Stimulated activated naive CD4-positive, alpha-beta T cell (primary cell): ENCODE measurements at regions not wholly inside any gene's neighbourhood (a gene's known extent, or its start where the extent isn't known, plus 50 kb on each side); places are given as distances from the start of the nearest gene placed in this dataset.

Source experiments
- DNase-seq, 6 experiments: peaks; one replicate each; lab custom pipeline; 2025; lab: John Stamatoyannopoulos, UW

DNA sequence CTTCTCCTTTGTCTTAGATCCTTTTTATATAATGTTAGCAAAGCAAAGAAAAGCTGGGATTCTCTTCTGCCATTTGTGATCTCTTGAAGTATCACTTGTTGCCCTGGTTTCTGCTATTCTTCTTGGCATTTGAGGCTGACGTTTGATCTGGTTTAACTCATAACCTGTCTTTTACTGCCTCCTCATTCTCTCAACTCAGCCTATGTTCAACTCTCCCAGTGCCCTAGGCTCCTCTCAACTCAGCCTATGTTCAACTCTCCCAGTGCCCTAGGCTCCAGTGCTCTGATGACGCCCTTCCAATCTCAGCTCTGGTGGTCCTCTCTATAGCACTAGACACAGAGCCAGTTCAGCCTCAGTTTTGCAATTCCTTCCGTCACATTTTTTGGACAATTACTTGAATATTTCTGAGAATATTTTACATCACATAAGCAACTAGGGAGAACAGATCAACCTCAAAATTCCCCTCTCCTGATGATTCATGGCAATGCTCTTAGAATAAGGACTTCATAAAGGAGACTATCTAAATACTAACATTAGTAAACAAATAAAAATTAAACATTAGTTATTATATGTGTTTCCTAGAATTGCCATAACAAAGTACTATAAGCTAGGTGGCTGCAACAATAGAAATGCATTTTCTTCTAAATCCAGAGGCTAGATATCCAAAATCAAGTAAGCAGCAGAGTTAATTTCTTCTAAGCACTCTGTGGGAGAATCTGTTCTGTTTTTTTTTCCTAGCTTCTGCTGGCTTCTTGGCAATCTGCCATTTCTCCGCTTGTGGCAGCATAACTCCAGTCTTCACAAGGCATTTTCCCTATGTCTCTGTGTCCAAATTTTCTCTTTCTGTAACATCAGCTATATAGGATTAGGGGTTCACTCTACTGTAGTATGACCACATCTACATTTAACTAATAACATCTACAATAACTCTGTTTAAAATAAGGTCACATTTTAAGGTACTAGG is 662.1 kb upstream of the FTMT start:
- DNase-seq = no peak

DNA sequence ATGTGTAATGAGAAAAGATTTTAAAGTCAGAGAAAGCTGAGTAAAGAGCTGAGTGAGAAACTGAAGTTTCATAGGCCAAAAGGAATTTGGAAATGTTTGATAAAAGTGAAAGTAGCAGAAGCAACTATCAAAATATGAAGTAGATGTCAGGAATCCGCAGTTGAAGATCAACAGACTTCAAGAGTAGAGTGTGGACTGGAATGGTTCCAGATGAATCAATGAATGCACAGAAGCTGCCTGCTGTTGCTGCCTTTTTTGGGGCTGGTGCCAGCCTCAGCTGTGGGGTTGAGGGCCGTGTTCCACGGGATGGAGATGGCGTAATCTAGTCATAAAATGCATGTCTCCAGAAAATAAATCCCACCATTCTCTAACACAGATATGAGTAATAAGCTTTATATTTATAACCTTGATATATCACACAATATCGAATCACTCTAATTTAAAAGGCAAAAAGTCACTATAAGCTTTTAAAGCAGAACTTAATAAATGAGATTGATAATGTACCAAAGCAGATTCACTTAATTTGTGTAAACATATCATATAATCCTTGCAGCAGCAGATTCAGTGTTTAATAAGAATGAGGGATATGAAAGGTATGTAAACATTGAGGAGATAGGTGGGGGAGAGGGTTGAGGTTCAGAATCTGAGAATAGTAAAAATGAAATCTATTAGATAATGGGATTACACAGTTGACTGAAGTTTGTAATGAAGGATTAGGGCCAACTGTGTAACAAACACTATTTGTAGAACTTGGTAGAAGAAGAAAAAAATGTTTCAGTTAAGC is 652.3 kb upstream of the FTMT start:
- no peak for DNase-seq

DNA sequence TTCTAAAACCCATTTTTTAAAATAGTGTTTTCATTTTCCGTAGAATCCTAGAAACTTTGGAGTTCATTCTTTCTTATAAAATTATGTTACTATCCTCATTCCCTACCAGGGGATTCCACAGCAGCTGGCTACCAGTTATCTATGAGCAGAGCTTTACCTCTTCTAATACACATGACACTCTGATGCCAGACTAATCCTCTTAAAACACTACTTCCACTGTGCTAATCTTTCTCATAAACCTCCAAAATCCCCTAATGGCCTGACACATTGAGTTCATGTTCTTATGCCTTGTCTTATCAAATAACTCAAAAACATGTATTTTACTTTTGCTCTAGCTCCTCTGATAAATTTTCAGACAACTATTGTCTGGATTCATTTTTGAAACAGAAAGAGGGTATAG is 633.6 kb upstream of the FTMT start:
- no peak for DNase-seq

DNA sequence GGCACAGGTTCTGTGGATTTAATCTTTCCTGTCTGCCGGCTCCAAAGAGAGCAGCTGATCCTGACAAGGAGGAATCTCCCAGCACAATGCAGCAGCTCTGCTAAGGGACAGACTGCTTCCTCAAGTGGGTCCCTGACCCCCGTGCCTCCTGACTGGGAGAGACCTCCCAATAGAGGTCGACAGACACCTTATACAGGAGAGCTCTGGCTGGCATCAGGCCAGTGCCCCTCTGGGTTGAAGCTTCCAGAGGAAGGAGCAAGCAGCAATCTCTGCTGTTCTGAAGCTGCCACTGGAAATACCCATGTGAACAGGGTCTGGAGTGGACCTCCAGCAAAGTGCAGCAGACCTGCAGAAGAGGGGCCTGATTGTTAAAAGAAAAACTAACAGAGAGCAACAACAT is 630.2 kb upstream of the FTMT start:
- no peak for DNase-seq

DNA sequence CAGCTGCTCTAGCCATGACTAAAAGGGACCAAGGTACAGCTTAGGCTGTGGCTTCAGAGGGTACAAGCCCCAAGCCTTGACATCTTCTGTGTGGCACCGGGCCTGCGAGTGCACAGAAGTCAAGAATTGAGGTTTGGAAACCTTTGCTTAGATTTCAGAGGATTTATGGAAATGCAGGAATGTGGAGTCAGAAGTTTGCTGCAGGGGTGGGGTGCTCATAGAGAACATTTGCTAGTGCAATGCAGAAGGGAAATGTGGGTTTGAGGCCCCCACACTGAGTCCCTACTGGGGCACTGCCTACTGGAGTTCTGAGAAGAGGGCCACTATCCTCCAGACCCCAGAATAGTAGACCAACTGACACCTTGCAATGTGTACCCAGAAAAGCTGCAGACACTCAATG is 624.9 kb upstream of the FTMT start:
- no peak for DNase-seq

DNA sequence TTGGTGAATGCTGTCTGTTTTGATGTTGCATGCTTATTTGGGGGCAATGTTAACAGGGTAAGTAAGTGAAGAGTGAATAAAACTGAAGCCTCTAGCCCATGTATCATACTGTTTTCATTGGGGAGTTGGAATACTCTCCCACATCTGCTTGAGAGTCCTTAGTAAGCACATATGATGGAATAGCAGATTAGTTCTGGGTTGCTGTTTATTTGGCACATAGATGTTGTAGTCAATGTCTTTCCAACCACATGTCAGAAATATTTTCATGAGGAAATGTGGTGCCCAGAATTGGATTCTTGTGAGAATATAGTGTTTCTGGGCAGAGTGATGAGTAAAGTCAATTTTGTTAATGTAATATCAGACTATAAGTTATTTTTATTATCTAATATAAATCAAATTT is 611.7 kb upstream of the FTMT start:
- DNase-seq = no peak

DNA sequence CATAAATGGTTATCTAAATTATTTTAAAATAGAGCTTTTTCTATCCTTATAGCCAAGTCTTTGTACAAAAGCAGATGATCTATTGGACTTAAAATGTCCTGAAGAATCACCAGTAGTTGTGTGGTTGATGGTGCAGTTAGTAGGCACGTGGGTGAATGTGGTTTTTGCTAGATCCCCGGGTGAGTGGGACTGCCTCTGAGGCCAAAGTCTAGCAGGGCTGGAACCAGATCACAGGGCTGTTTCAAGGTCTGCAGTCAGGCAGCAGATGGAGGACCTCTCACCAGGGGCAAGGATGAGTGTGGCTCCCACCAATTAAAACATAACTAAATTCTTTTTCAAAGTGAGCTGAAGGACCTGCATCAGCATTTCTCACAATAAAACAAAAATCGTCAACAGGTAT is 604.7 kb upstream of the FTMT start:
- DNase-seq = no peak

DNA sequence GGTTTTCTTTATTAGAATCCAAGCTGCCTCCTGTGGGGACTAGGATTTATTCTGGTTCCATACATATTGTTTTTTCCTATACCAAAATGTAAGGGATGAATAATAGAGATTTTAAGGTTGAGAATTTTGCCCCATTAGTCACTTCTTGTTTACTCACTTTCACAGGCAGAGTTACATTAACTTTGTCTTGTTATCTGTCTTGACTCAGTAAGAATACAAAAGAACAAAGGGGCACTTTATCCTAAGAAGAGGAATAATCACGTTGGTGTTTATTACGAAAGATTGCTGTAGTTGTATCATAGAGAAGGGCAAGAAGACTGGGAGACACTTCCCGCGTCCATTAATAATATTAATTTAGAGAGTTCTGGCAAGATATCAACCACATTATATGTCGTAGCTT is 599.7 kb upstream of the FTMT start:
- DNase-seq = no peak

DNA sequence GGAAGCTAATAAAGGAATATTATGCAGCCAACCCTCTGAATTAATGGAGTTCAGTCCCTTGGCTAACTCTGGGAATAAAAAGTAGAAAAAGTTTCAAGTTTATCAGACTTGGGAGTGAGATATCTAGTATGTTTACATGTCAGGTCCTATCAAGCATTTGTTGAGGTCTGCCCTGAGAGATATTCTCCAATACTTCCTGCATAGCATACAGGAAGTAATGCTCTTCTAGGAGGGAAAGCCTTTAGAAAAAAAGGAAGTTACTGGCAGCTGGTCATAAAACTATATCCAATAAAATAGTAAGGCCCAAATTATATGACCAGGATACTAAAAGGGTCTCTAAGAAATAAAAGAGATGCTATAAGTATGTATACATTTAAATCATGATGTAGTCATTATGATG is 594.1 kb upstream of the FTMT start:
- no peak for DNase-seq

DNA sequence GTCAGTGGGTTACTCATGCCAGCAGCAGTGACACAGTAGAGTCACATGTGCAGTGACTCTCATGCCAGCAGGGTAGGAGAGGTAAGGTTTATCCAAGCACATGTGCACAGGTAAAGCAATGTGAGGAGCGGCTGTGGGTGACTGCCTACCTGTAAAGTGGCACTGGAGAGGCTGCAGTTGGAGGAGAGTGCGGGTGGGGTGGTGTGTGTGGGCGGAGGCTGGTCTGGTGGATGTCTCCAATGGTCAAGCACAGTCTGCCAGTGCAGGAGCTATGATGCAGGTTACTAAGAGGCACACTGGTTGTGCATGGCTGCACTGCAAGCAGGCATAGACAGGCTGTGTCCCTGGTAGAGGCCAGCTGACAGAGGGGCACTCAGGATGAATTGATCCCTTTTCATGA is 588.2 kb upstream of the FTMT start:
- DNase-seq = no peak

DNA sequence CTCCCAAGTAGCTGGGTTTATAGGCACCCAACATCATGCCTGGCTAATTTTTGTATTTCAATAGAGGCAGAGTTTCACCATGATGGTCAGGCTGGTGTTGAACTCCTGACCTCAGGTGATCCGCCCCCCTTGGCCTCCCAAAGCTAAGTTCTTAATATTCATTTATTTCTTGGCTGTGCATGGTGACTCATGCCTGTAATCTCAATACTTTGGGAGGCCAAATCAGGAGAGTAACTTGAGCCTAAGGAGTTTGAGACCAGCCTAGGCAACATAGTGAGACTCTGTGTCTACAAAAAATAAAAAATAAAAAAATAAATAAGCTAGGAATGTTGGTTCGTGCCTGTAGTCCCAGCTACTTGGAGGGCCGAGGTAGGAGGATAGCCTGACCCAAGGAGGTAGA is 587.1 kb upstream of the FTMT start:
- DNase-seq = no peak

DNA sequence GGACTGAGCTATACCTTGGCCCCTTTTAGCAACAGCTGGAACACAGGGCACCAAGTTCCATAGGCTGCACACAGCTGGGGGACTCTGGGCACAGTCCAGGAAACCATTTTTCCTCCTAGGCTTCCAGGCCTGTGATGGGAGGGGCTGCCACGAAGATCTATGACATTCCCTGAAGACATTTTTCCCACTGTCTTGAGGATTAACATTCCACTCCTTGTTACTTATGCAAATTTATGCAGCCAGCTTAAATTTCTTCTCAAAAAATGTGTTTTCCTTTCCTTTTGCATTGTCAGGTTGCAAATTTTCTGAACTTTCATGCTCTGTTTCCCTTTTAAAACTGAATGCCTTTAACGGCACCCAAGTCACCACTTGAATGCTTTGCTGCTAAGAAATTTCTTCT is 580.1 kb upstream of the FTMT start:
- no peak for DNase-seq

DNA sequence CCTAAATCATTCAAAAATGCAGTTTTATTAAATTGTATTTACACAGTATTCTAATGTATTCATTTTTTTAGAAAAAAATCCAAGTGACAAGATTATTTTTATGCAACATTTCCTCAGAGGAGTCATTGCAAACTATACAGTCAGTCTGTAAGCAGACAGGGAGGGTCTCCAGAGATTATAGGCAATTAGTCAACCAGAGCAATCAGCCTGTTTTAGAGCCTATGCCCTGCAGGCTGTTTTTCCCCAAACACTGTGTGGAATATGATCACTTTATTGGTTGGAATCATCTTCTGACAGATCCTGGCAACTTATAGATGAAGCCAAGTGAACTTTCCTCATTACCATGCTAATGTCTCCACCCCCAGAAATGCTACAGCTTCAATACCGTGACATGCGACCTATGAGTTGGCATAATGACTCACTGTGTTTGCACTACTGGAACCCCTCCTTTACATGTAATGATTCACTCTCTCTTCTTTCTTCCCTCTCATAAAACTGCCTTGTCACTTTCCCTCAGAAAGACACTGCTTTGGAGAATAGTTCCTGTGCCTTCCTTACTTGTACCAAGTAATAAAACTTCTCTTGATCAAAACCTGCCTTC is 577.7 kb upstream of the FTMT start:
- DNase-seq = no peak

DNA sequence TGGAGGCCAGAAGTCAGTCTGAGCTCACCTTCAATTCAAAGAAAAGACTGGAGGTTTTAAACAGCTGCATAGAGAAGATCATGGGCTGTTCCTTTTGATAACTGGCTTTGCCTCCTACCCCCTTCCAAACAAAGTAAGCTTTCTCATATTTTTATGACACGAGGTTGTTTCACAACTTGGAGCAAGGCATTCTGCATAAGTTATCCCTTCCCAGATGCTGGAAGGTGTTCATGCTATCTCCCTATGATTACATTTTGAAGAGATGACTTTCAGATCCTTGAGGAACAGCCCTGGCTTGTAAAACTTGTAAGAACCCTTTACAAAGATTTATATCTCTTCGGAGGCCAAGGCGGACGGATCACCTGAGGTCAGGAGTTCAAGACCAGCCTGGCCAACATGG is 571.9 kb upstream of the FTMT start:
- no peak for DNase-seq

DNA sequence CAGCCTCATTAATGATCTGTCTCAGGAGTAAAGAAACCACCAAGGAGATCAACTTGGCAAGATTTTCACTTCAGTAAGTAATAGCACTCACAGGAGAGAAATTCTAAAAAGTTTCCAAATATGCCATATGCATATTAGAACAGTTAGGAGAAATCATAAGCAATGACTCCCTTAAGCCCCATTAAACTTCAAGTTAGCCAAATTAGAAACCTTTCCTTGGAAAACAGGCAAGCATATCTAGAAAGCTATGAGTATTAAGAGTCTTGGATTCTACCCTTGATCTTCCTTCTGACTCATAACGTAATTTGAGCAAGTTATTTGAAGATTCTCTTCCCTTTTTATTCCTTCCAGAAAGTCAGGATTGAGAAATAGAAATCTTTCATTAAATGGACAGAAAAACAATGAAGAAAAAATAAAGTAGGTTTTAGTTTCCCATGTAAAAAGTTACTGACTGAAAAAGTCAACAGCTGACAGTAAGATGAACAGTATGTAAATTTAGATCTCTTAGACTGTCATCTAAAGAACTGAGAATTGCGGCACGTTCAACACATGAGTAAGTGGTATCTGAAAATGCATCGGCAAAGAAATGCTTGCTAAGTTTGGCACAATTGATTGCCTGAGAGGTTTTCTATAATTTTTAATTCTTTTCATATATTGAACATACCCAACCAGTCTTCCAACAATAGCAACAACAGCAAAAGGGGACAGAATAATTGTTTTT is 565.7 kb upstream of the FTMT start:
- DNase-seq = no peak

DNA sequence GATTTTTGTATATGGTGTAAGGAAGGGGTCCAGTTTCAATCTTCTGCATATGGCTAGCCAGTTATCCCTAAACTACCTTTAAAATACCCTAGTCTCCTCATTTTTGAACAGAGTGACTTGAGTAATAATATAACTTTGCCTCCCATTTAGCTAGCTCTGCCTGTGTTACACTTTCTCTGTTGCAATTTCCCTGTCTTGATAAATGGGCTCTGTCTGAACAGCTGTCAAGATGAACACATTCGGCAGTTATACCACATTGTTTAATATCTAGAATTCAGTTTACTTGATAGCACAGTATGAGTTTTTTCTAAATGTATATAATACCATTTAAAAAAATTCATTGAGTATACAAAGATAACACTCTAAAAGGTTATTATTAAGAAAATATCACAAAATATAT is 562.9 kb upstream of the FTMT start:
- no peak for DNase-seq

DNA sequence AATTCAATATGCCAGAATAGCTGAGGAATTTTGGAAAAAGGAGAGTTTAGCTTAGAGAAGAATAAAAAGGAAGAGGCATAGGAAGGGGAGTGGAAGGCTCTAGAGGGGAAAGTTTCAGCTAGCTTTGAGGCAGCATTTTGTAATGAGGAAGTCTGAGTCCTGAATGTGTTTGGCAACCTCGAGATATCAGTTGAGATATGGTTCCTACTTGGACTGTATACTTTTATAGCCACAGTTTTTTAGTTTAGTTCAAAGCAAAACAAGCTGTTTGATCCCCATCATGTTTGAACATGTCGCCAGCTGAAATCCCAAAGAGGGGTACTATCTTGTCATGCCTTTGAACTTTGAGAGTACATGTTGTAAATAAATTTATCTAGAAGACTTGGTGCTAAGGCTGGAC is 559.0 kb upstream of the FTMT start:
- DNase-seq = no peak

DNA sequence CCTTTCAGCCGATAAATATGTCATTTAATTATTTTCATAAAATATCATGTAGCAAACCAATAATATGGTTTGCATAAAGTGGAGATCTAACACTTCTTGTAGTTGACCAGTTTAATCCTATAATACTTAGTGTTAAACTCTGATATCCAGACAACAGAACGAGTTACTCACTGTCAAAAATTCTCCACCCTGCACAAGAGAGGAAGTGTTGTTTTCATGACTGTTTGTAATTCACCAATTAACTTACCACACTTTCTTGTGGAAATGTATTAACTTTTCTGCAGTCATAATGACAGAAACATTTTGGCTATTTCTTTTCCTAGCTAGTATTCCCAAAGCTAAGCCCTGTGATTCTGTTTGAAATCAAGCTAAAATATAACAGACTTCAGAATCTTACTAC is 555.3 kb upstream of the FTMT start:
- no peak for DNase-seq

DNA sequence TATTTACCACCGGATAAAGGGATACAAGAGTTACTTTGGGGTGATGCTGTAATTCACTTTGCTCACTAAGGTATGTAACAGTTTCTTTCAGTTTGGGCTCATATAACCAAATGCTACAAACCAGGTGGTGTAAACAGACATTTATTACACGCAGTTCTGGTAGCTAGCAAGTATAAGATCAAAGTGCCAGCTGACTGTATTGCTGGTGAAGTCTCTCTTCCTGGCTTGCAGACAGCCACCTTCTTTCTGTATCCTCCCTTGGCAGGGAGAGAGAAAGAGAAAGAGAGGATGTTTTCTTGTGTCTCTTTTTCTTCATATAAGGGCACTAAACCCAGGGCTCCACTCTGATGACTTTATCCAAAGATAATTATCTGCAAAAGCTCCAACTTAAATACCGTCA is 552.5 kb upstream of the FTMT start:
- no peak for DNase-seq

DNA sequence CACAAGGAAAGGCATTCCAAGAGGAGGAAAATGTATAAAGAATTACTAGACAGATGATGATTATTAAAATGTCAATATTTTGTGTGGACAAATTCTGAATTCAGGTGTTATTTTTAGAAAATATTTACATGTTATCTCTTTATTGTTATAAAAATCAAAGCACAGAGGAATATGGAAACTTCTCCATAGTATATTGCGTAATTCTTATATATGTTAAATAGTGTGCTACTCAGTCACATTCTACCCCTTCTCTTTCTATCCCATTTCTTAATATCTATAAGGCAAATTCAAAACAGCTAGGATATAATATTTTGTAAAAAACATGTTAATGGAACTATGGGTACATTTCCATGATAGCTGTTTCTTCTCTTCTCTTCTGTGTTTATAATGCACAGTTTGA is 546.8 kb upstream of the FTMT start:
- no peak for DNase-seq

DNA sequence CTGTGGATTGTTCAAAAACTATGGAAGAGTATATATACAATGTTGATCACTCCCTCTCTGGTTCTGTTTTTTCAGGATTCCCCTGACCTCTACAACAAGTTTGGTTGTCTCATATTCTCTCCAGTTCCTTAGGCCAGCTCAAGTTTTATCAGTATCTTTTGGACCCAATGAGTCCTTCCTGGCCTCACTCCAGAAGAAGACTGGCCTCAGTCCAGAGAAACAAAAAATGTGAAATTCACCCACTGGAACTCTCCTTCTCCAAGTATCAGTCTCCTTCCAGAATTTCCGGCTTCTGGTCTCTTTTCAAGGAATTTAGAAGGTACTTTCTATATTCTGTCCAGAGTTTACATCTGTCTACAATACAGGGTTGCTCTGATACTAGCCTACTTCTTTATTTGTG is 537.8 kb upstream of the FTMT start:
- DNase-seq = no peak

DNA sequence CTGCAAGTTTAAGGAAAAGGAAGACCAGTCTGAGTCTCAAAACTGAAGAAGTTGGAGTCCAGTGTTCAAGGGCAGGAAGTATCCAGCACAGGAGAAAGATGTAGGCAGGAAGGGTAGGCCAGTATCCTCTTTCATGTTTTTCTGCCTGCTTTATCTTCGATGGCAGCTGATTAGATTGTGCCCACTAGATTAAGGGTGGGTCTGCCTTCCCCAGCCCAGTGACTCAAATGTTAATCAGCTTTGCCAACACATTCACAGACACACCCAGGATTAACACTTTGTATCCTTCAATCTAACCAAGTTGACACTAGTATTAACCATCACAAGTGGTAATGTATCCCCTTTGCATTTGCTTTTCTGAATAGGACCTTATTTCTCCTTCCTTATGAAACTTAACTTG is 535.9 kb upstream of the FTMT start:
- DNase-seq = no peak
